HTR-8/SVneo (cell line): ENCODE measurements at regions not wholly inside any gene's neighbourhood (a gene's known extent, or its start where the extent isn't known, plus 50 kb on each side); places are given as distances from the start of the nearest gene placed in this dataset.
"Not testable (repeated sequence)": the region's sequence is repeated elsewhere in the genome, so short reads cannot be mapped to it uniquely, and the experiment has no call there.

Source experiments
- DNase-seq: peaks from one replicate; pipeline ENCODE4 v3.0.0; 2011; ENCODE audit warnings: low spot score, mixed read lengths; ENCODE audit not compliant: insufficient read length
- FAIRE-seq: peaks from 2 replicates; lab custom pipeline; 2011; peaks lifted over from hg19 to GRCh38; lab: Jason Lieb, UNC

GRCh38 chr6:152811785-152812184 is 61.2 kb downstream of the VIP start:
- no peak for FAIRE-seq
- no peak for DNase-seq

- DNase-seq (no peak), FAIRE-seq (no peak)
Observed at GRCh38 chr6:152815230-152815872, 64.8 kb downstream of the VIP start.

- FAIRE-seq (no peak), DNase-seq (no peak)
Observed at GRCh38 chr6:152816055-152816454, 65.5 kb downstream of the VIP start.

- FAIRE-seq = no peak
- DNase-seq = no peak
Observed at GRCh38 chr6:152821525-152821924, 70.9 kb downstream of the VIP start.

- no peak for FAIRE-seq
- DNase-seq = no peak
Observed at GRCh38 chr6:152824666-152825065, 74.1 kb downstream of the VIP start.

GRCh38 chr6:152828431-152828830 is 77.8 kb downstream of the VIP start:
- no peak for FAIRE-seq
- DNase-seq = no peak

GRCh38 chr6:152834366-152834765 is 83.8 kb downstream of the VIP start:
- FAIRE-seq, DNase-seq: not testable (repeated sequence)

GRCh38 chr6:152836523-152836922 is 85.9 kb downstream of the VIP start:
- FAIRE-seq = no peak
- DNase-seq = no peak

GRCh38 chr6:152845421-152845820 is 94.8 kb downstream of the VIP start:
- FAIRE-seq (no peak), DNase-seq (no peak)

- FAIRE-seq = no peak
- DNase-seq = no peak
Observed at GRCh38 chr6:152846825-152847224, 96.2 kb downstream of the VIP start.

GRCh38 chr6:152848919-152849318 is 98.3 kb downstream of the VIP start:
- DNase-seq (no peak), FAIRE-seq (no peak)

GRCh38 chr6:152854086-152854795 is 103.6 kb downstream of the VIP start:
- DNase-seq (no peak), FAIRE-seq (no peak)

- FAIRE-seq (no peak), DNase-seq (no peak)
Observed at GRCh38 chr6:152858141-152858540, 107.5 kb downstream of the VIP start.

- no peak for FAIRE-seq
- DNase-seq = no peak
Observed at GRCh38 chr6:152859225-152859624, 108.6 kb downstream of the VIP start.

GRCh38 chr6:152863618-152864326 is 113.2 kb downstream of the VIP start:
- DNase-seq (peak; percentile 22), FAIRE-seq (no peak)

- FAIRE-seq = no peak
- DNase-seq = no peak
Observed at GRCh38 chr6:152874267-152874666, 108.6 kb downstream of the FBXO5 start.

GRCh38 chr6:152874846-152875568 is 107.8 kb downstream of the FBXO5 start:
- DNase-seq (no peak), FAIRE-seq (no peak)

GRCh38 chr6:152879681-152880080 is 103.2 kb downstream of the FBXO5 start:
- no peak for FAIRE-seq
- no peak for DNase-seq

- FAIRE-seq (no peak), DNase-seq (no peak)
Observed at GRCh38 chr6:152893187-152893586, 89.7 kb downstream of the FBXO5 start.

GRCh38 chr6:152896923-152897322 is 85.9 kb downstream of the FBXO5 start:
- FAIRE-seq (no peak), DNase-seq (no peak)
